Neutrophil (primary cell): ENCODE measurements at regions not wholly inside any gene's neighbourhood (a gene's known extent, or its start where the extent isn't known, plus 50 kb on each side); places are given as distances from the start of the nearest gene placed in this dataset.
A peak's percentile ranks its signal among the peaks of the same experiment; 100 is the strongest.

Experiments used
- H3K27ac ChIP-seq: fragments of 200-600 bp; sonication (generic); 2 replicates; pipeline ENCODE4 v1.5.1; 2016; ENCODE audit warnings: mild to moderate bottlenecking, moderate library complexity
- H3K27me3 ChIP-seq: fragments of 200-600 bp; sonication (generic); 2 replicates; pipeline ENCODE4 v1.6.0; 2016; ENCODE audit warnings: mild to moderate bottlenecking
- H3K36me3 ChIP-seq: fragments of 200-600 bp; sonication (generic); 2 replicates; pipeline ENCODE4 v1.5.1; 2017
- H3K4me1 ChIP-seq, 2 experiments: fragments of 200-600 bp in 1 of 2; sonication (generic) in 1 of 2; 1 replicate in 1 of 2; 2 replicates in 1 of 2; pipeline versions ENCODE4 v1.5.1 to v1.6.1; 2013 to 2016; ENCODE audit warnings: low read depth in 1 of 2, low read length in 1 of 2, mild to moderate bottlenecking in 1 of 2, moderate library complexity in 1 of 2; ENCODE audit not compliant: control insufficient read depth in 1 of 2, insufficient read depth in 1 of 2
- H3K4me3 ChIP-seq, 2 experiments: fragments of 200-600 bp in 1 of 2; sonication (generic) in 1 of 2; 1 replicate in 1 of 2; 2 replicates in 1 of 2; pipeline ENCODE4 v1.5.1; 2013 to 2016; ENCODE audit warnings: low read depth in 1 of 2, low read length in 1 of 2, mild to moderate bottlenecking in 1 of 2, moderate library complexity in 1 of 2
- H3K9me3 ChIP-seq: fragments of 200-600 bp; sonication (generic); 2 replicates; pipeline ENCODE4 v1.5.1; 2016
- TF ChIP-seq, protein P1 (sequence below): fragments of 200-600 bp; sonication (generic); IDR thresholded peaks from 2 replicates; pipeline ENCODE4 v1.5.1; 2016; ENCODE audit warnings: antibody characterized with exemption

- H3K27ac ChIP-seq = peak overlapping the region; percentile 70
- peaks cover 4% of the 10 kb centered on the region for H3K36me3 ChIP-seq
- TF ChIP-seq, protein P1, sequence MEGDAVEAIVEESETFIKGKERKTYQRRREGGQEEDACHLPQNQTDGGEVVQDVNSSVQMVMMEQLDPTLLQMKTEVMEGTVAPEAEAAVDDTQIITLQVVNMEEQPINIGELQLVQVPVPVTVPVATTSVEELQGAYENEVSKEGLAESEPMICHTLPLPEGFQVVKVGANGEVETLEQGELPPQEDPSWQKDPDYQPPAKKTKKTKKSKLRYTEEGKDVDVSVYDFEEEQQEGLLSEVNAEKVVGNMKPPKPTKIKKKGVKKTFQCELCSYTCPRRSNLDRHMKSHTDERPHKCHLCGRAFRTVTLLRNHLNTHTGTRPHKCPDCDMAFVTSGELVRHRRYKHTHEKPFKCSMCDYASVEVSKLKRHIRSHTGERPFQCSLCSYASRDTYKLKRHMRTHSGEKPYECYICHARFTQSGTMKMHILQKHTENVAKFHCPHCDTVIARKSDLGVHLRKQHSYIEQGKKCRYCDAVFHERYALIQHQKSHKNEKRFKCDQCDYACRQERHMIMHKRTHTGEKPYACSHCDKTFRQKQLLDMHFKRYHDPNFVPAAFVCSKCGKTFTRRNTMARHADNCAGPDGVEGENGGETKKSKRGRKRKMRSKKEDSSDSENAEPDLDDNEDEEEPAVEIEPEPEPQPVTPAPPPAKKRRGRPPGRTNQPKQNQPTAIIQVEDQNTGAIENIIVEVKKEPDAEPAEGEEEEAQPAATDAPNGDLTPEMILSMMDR = peak; percentile 57
- peak overlapping the region; percentile 60 to 66 for H3K4me3 ChIP-seq
- H3K9me3 ChIP-seq = no peaks in the 10 kb centered on the region
- H3K4me1 ChIP-seq = peaks cover 23 to 27% of the 10 kb centered on the region in 2 experiments
- H3K27me3 ChIP-seq = no peaks in the 10 kb centered on the region
These were observed 100.9 kb downstream of the NCOR2 start for GRCh38 chr12:124466216-124467128.

DNA sequence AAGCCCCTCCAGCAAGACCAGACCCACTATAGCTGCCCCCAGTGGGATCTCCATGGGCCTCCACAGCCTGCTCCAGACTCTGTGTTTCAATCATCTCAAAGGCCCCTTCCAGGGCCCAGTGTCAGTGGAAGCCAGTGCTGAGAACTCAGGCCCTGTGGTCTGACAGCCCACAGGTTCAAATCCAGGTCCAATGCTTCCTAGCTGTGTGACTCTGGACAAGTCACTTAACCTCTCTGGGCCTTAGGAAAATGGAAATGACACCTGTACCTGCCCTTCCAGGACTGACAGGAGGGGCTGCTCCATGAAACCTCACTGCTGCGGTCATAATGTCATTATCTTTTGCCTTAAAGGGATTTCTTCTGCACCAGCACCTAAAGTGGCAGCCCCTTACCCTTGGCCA, 101.9 kb downstream of the NCOR2 start:
- Histone ChIP-seq H3K9me3 (no peaks in the 10 kb centered on the region), H3K4me1 (peaks cover 23 to 27% of the 10 kb centered on the region in 2 experiments), H3K4me3 (peak overlapping the region; percentile 60 to 66), H3K27me3 (no peaks in the 10 kb centered on the region), H3K27ac (peak overlapping the region; percentile 70), H3K36me3 (no peaks in the 10 kb centered on the region)
- TF ChIP-seq, protein P1 = no peak

DNA sequence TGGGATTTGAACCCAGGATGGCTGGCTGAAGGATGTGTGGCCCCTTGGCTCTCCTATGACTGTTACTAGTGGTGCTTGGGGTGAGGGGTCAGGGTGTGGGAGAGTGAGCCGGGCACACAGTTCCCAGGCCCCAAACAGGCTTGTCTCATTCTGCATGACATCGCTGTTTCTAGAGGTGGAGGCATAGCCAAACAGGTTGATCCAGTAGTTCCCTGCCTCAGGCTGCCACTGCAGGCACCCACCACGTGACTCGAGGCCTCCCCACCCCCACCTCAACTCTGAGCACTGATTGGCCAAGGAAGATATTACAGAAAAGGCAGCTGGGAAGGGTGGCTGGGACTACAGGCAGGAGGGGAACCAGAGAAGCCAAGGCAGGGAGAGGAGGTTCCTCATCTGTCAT, 102.6 kb downstream of the NCOR2 start:
- no peak overlapping the region for H3K4me3 ChIP-seq
- no peaks in the 10 kb centered on the region for H3K36me3 ChIP-seq
- peak overlapping the region; percentile 25 for H3K27ac ChIP-seq
- H3K4me1 ChIP-seq = peaks cover 23 to 27% of the 10 kb centered on the region in 2 experiments
- no peaks in the 10 kb centered on the region for H3K27me3 ChIP-seq
- no peaks in the 10 kb centered on the region for H3K9me3 ChIP-seq
- TF ChIP-seq, protein P1 = no peak

DNA sequence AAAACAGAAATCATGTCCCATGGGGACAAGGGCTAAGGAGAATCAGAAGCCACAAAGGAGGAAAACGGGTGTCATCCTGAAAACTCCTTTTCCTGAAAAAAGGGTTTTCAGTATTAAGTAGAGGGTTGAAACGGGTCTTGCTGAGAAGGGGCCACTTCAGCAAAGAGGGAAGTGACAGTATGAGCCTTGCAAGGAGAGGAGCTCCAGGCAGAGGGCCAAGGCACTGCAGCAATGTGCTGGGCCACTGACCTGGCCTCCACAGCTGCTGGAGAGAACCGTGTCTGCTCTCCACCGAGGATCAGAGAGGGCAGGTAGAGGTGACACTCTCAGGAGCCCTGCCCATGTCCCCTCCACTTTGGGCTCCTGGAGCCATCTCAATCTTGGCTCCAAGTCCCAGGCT, 103.3 kb downstream of the NCOR2 start:
- no peaks in the 10 kb centered on the region for H3K9me3 ChIP-seq
- H3K27ac ChIP-seq = peak overlapping the region; percentile 26
- no peaks in the 10 kb centered on the region for H3K36me3 ChIP-seq
- no peaks in the 10 kb centered on the region for H3K27me3 ChIP-seq
- TF ChIP-seq, protein P1 = no peak
- H3K4me3 ChIP-seq = no peak overlapping the region
- H3K4me1 ChIP-seq = peaks cover 23 to 27% of the 10 kb centered on the region in 2 experiments

GRCh38 chr12:124463341-124463921, 104.0 kb downstream of the NCOR2 start:
- H3K36me3 ChIP-seq = no peaks in the 10 kb centered on the region
- no peaks in the 10 kb centered on the region for H3K27me3 ChIP-seq
- TF ChIP-seq, protein P1 = no peak
- peaks cover 23 to 27% of the 10 kb centered on the region in 2 experiments for H3K4me1 ChIP-seq
- H3K27ac ChIP-seq = no peak overlapping the region
- H3K4me3 ChIP-seq = no peak overlapping the region
- H3K9me3 ChIP-seq = no peaks in the 10 kb centered on the region
